GM04503 (cell line): ENCODE measurements at regions not wholly inside any gene's neighbourhood (a gene's known extent, or its start where the extent isn't known, plus 50 kb on each side); places are given as distances from the start of the nearest gene placed in this dataset.
"Not testable (repeated sequence)": the region's sequence is repeated elsewhere in the genome, so short reads cannot be mapped to it uniquely, and the experiment has no call there.

ENCODE experiments used
- DNase-seq: peaks from one replicate; pipeline ENCODE4 v3.0.0-alpha.2; 2012; ENCODE audit warnings: low read depth

- no peak for DNase-seq
These were observed 115.3 kb downstream of the NPIPB5 start for GRCh38 chr16:22625967-22626366.

DNA sequence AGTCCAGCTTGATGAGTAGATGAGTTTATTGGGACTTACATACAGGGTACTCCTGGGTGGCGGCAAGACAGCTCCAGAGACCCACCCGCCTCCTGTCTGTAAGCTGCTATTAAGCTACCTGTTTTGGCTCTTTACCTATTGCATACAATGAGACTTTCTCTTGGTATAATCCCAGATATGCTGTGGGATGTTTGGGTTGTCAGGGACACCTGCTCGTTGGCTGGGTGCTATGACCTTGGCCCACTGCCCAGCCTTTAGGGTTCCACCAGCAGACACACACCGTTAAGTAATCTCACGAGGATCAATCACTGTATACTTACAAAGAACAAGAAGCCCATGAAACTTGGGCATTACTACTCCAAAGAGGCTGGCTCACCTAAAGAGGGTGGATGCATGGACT, 116.4 kb downstream of the NPIPB5 start:
- DNase-seq, result no peak

GRCh38 chr16:22628994-22629393, 118.3 kb downstream of the NPIPB5 start:
- no peak for DNase-seq

- no peak for DNase-seq
These were observed 119.6 kb downstream of the NPIPB5 start for GRCh38 chr16:22630242-22630641.

DNA sequence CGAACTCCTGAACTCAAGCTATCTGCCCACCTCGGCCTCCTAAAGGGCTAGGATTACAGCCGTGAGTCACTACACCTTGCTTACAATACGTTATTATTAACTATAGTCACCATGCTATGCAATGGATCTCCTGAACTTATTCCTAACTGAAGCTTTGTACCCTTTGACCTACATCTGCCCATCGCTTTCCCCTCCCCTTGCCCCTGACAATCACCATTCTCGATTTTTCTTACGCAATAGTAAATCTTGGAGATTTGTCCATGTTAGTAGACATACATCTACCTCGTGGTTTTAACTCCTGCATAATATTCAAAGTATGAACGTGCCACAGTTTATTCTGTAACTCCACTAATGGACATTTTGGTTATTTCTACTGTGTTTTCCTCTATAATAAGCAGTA, 120.6 kb downstream of the NPIPB5 start:
- no peak for DNase-seq

DNA sequence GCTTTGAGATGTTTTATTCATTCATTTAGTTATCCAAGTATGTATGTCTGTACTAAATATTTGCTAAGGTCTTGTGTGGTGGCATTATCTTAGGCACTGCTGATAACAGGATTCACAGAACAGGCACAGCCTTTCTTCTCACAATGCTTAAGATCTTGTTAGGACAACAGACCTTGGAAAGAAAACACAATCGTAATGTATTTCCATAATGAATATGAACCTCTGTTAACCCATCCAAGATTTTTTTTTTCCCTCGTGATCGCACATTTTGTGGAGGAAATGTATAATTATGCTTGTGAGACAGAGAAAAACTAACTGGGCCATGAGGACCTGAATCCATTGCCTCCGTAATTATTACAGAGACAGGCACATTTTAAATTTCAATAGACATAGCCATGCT, 121.9 kb downstream of the NPIPB5 start:
- DNase-seq, result no peak

- DNase-seq, result no peak
These were observed 122.6 kb downstream of the NPIPB5 start for GRCh38 chr16:22633280-22633679.

GRCh38 chr16:22633799-22634198, 123.1 kb downstream of the NPIPB5 start:
- DNase-seq, result no peak

GRCh38 chr16:22634954-22635353, 124.3 kb downstream of the NPIPB5 start:
- DNase-seq, result no peak

GRCh38 chr16:22635357-22635761, 124.7 kb downstream of the NPIPB5 start:
- no peak for DNase-seq

DNA sequence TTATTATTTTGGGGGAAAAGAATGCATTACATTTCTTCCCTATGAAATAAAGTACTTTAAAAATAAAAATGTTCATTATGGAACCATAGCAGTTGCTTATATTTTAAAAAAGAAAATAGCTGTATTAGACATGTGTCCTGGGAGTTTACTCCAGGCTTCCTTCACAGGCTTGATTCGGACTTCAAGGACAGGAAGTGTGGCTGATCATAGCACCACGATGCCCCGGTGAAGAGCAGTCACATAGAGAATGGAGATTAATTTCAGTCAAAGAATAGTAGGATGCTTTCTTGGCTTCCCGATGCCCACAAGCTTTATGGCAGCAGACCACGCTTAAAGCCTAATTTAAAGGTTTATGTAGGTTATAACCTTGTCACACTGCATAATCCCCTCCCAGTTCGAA, 125.1 kb downstream of the NPIPB5 start:
- no peak for DNase-seq

DNA sequence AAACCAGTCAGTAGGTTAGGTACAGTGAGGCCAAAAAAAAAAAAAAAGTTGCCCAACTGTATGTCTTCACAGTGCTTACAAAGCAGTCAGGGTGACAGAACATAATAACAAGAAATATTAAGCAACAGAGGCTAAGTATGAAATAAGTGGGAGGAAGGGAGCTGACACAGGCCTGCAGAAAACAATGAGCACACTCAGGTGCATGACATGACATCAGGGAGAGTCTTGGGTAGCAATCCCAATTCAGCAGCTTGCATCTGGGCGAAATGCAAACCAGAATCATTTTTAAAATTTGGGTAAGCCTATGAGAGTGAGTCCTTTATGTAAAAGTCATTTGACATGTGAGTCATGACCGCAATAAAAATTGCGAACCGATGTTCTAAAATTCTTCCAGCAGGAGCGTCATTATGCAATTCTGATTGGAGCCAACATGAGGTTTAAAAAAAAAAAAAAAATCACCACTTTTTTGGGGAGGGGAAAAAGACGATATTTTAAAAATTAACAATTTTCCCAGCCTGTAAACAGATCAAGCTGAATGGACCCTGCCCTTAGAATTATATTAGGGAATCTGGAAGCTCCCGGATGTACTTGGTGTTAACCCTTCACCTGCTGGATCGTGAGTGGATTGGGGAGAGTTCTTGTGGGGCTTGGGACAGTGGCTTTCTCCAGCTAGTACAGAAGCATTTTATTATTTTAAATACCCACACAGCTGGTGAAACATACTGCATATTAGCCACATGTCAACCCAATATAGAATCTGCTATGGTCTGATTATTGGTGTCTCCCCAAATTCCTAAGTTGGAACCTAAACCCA, 127.9 kb downstream of the NPIPB5 start:
- DNase-seq, result peak; percentile 73

- DNase-seq, result no peak
These were observed 130.5 kb downstream of the NPIPB5 start for GRCh38 chr16:22641131-22641628.

DNA sequence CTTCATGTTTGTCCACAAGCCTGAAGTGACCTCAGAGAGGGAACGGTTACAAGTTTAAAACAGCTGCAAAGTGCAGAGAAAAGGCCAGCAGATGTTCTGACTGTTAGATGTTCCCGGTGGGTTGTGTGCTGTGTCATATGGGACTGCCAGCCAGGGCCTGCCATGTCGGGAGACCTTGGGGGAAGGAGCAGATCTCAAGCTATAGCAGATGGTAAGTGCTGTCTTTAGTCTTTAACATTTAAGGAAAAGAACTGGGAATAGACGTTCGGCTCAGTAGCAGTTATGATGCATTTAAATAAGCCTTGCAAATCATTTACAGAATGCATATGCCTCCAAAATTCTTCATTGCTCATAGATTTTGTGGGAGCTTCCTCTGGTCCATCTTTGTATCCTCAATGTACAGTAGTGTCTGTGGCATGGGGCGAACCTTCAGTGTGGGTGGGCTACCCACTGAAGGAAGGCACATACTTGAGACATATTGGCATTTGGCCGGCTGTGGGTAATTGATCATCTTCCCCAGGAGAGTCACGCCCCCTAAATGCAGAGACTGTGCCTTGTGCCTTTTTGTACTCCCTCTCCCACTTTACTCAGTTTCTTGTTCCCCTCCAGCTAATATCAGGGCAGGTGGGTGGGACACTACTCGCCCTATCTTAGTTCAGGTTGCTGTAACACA, 131.9 kb downstream of the NPIPB5 start:
- no peak for DNase-seq

DNA sequence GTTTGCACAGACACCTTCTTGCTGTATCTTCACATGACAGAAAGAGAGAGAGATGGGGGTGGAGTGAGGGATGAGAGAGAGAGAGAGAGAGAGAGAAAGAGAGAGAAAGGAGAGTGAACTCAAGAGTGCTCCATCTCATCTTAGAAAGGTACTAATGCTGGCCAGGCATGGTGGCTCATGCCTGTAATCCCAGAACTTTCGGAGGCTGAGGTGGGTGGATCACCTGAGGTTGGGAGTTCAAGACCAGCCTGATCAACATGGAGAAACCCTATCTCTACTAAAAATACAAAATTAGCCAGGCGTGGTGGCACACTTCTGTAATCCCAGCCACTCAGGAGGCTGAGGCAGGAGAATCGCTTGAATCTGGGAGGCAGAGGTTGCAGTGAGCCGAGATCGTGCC, 132.5 kb downstream of the NPIPB5 start:
- DNase-seq, result not testable (repeated sequence)

DNA sequence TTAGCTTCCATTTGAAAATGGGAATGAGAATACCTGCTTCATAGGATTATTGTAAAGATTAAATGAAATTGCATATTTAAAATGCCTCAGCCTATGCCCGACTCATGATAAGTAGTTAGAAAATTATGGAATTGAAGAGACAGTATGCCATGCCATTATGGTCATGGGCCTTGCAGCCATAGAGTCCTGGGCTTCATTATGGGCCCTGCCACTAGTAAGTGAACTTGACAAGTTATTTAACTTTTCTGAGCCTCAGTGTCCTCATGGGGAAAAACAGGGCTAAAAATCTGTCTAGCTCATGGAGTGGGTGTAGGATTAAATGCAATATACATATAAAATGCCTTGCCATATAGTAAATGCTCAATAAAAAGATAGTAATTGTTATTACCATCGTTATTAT, 133.2 kb downstream of the NPIPB5 start:
- DNase-seq, result no peak

DNA sequence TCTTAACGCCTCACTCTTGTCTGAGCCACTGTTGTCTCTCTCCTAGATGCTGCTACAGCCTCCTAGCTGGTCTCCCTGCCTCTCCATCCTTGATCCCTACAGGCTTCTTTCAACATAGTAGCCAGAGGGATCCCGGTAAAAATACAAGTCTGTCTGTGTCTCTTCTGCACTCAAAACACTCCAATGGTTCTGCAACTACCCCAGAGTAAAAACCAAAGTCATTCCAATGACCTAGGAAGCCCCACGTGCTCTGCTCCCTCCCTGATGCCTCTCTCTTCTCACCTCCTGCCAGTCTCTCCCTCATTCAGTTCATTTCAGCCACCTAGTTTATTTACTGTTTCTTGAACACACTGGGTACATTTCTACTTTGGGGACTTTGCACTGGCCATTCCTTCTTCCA, 135.2 kb downstream of the NPIPB5 start:
- DNase-seq, result no peak

DNA sequence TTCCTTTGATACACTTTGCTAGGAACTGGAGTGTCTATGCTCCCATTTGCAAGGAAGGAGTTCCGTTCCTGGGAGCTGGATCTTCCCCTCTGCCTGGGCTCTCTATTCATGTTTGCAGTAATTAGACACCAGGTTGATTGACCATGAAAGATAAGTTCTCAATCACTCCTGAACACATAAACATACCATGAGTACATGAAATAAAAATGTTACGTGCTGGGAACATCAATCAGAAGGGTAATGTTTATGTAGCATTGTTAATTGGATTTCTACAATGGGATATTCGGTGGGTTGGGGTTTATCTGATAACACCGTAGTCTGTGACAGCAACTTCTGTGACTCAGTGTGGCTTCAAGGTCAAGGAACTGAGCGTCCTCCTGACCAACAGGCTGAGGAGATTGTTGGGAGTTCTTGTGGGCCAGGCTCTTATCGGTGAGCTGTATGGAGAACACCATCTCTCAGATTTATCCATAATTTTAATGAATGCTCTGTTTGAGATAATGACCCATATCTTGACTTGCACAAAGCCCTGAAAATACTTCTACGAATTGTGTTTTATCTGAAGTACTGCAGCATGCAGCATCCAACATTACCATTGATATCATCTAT, 136.4 kb downstream of the NPIPB5 start:
- DNase-seq, result no peak

- DNase-seq, result no peak
These were observed 137.4 kb downstream of the NPIPB5 start for GRCh38 chr16:22648141-22648540.

- no peak for DNase-seq
These were observed 138.2 kb downstream of the NPIPB5 start for GRCh38 chr16:22648941-22649340.

GRCh38 chr16:22651111-22651817, 140.6 kb downstream of the NPIPB5 start:
- DNase-seq, result not testable (repeated sequence)

- DNase-seq, result no peak
These were observed 141.8 kb downstream of the NPIPB5 start for GRCh38 chr16:22652463-22652845.
